HG03025 (cell line): ENCODE measurements at regions not wholly inside any gene's neighbourhood (a gene's known extent, or its start where the extent isn't known, plus 50 kb on each side); places are given as distances from the start of the nearest gene placed in this dataset.

Experiments
- ATAC-seq: cut with Tn5 transposase; IDR thresholded peaks from one replicate; pipeline ENCODE4 v1.9.1; 2021; ENCODE audit warnings: mild to moderate bottlenecking, moderate library complexity; ENCODE audit not compliant: unreplicated experiment, low FRiP score

DNA sequence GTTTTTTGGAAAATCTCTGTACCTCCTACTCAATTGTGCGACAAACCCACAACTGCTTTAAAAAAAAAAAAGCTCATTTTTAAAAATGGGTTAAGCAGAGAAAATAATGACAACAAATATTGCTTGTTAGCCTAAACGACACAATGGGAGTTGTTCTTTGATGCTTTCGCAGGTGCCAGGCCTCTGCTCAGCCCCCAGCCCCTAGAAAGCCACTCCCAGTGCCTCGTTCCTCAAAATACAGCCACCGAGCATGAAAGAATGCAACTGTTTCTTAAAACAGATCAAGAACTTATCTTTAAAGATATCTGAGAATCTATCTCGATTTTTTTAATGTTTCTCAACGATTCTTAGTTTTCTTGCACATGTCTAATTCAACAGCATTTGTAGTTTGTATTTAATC is 85.2 kb upstream of the PFKP start:
- no peak for ATAC-seq

DNA sequence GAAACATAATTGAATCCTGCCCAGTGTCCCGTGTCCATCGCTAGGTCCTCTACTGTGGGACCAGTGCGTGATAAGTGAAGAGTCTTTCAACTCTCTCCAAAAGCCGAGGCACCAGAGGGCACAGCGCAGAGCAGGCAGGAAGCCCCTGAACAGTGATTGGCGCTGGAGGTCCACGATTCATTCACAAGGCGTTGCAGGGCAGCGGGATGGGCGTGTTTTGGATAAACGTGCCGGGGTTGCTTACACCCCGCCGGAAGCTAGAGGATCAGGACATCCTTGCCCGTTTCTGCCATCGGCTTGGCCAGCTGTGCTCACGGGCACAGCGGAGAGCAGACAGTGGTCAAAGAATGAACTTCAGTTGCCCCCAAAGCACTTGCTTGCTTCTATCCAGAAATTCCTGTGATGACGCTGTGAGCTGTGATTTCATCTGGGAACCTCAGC is 86.0 kb upstream of the PFKP start:
- ATAC-seq = no peak

DNA sequence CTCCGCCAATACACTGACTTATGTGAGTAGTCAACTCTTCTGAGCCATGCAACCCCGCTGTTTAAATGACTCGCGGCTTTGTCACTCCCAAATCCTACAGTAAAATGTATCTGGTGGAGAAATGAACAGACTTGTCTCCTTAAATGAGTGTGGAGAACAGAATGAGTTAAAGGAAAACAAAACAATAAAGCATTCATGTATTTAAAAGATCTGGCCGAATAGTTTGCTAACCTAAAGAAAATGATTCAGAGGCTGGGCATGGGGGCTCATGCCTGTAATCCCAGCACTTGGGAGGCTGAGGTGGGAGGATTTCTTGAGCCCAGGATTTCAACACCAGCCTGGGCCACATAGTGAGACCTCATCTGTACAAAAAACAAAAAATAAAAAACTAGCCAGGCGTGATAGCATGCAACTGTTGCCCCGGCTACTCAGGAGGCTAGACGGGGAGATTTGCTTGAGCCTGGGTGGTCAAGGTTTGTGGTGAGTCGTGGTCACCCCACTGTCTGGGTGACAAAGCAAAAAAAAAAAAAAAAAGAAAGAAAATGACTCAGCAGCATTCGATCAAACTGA is 86.5 kb upstream of the PFKP start:
- ATAC-seq = no peak

DNA sequence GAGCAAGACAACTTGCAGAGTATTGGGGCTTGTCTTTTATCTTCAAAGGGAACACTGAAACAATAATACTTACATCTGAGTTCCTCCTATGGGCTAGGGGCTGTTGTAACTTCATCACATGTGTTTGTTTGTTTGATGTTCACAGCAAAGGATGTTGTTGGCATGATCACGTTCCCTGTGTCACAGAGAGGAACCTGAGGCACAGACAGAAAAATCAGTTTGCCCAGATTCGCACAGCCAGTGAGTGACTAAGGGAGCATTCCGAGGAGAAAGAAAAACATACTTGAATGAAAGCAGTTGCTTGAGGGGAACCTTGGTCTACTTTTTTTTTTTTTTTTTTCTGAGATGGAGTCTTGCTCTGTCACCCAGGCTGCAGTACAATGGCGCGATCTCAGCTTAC is 87.2 kb upstream of the PFKP start:
- no peak for ATAC-seq

- ATAC-seq = no peak
Observed at GRCh38 chr10:2979306-2979705, 88.0 kb upstream of the PFKP start.

GRCh38 chr10:2978574-2979273 is 88.6 kb upstream of the PFKP start:
- ATAC-seq = no peak

GRCh38 chr10:2978111-2978510 is 89.2 kb upstream of the PFKP start:
- no peak for ATAC-seq

DNA sequence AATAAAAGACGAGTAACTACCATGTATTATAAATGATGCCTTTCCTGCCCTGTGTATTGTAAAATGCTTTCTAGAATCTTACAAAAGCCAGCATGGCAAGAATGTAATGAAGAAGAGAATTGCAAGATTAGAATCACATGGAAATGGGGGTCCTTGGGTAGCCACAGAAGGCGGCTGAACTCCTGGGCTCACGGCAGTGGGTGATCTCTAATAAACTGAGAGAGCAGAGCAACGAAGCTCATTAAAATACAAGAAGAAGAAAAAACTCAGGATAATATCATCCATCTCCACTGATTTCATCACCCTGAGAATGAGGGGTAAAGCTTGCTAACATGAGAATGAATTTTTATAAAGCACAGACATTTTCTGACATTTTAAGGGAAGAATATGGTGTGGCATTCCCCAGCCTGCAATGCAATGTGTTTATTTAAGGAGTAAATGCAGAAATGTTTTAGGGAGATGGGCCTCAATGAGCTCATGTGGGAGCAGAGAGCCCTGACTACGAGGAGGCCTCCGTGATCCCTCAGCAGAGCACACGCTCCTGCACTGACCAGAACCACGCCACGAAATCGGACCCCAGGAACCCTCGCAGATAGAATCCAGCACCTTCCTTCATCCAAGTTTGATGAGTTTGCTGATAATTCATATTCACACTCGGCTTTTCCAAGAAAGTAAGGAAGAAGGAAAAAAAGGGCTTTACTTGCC is 92.7 kb upstream of the PFKP start:
- no peak for ATAC-seq

DNA sequence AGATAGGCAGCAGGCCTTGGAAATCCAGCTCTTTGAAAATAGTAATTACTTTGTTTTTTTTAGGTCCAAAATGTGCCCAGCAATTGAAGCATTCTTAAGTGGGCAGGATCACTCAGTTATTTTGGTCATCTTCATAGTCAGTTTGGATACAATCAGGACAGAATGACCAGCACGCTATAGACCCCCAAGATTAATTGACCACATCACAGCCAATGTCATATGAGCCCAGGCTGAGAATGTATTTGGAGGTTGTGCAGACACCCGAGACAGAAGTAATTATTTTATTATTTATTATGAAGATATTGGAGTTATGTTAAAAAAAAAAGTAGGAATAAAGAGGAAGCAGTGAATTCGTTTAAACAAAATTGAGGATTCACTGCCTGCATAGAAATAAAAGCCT is 93.3 kb upstream of the PFKP start:
- no peak for ATAC-seq

GRCh38 chr10:2972810-2973209 is 94.5 kb upstream of the PFKP start:
- ATAC-seq = no peak

DNA sequence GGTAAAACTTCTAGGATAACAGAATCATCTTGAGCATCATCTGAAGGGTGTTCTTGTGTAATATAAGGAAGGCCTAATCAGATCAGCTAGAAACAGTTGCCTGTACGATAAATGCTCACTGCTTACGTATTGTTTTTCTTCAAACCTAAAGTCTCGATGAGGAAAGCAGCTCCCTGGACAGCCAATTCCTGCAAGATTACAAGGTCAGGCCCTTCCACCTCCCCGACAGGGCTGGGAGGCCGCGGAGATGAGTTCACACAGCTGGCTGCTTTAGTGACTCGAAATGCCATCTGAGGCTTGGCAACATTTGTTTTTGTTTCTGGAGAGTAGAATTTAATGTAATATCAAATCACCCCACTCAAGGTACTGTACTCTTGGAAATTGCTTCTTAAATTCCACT is 95.1 kb upstream of the PFKP start:
- ATAC-seq = no peak

GRCh38 chr10:2970190-2970823 is 97.0 kb upstream of the PFKP start:
- no peak for ATAC-seq

DNA sequence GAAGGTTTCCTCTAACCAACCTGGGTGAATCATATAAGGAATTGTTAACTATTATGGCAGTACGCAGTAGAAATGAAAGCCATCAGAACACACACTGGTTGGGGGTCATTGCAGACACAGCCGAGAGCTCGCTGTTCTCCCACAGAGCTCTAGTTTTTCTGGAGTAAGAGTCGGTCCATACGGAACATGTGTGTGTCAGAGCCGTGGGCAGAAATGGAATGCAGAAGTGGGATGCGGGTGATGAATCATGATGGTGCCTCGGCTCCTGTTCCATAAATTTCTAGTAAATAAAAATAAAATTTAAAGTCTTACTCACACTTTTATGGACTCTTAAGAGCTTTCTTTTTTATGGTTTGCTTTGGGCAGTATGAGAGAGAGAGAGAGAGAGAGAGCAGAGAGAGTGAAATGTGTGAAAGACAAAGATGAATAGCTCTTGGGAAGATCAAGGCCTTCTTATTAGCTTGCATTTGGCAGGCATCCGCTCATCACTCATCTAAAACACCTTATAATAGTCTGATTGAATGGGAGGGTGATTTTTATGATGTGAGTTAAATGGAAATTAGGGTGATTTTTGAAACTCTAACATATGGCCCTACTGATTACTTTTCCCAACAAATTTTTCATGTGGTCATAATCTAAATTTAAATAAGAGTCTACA is 98.8 kb upstream of the PFKP start:
- no peak for ATAC-seq

DNA sequence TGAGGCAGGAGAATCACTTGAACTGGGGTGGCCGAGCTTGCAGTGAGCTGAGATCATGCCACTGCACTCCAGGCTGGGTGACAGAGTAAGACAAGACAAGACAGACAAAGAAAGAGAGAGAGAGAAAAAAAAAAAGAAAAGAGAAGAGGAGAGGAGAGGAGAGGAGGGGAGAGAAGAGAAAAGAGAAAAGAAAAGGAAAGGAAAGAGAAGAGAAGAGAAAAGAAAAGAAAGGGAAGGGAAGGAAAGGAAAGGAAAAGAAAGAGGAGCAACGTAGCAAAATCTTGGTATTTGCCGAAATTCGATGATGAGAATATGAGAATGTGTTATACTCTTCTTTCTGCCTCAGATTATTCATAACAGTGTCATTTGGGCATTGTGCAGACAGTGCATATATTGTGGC is 101.2 kb upstream of the PFKP start:
- no peak for ATAC-seq

GRCh38 chr10:2964632-2965296 is 102.6 kb upstream of the PFKP start:
- ATAC-seq = no peak

DNA sequence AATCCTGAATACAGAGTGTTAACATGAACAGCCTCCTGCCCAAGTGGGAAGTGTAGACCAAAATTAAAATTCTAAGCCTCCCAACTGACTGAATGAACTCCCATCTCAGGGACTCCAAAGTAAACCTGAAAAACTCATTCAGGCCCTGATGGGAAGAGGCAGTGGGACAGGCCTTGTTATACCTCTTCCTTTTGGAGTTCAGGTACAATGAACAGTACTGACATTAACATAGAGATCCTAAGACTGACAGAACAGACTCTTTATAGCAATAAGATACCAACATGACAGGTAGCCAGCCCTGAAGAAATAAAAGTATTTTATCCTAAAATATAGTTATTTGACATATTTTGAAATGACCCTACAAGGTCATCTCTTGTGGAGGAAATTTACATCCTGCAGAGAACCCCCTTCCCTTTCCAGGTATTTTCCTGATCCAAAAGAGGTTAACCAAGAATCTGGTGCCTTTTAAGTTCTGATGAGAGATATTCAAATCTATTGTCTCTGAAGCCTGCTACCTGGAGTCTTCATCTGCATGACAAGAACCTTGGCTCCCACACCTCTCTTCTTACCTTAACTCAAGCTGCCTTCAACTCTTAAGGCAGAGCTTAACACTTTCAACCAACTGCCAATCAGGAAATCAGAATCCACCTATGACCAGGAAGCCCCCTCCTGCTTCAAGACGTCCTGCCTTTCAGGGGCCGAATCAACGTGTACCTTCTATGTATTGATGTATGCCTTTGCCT is 103.3 kb upstream of the PFKP start:
- no peak for ATAC-seq

- no peak for ATAC-seq
Observed at GRCh38 chr10:2962194-2962593, 105.2 kb upstream of the PFKP start.

DNA sequence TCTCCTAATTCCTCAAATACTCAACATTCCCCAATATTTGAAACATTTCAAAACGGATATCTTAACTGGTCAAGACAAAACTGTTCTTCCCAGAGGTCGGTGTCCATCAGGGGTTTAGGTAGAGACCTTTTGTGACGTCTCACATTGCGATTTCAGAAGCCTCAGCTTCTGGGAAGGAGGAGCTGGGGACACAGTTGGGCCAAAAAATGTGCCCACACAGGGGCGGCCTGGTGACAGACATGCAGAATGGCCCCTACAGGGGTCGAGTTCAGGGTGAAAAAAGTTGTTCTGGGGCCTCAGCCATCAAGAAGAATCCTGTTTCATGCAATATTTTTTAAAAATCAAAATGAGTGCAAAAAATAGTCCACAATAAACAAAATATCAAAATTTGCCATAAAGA is 108.7 kb upstream of the PFKP start:
- ATAC-seq = no peak

GRCh38 chr10:2957785-2958184 is 109.6 kb upstream of the PFKP start:
- ATAC-seq = no peak

GRCh38 chr10:2955064-2955463 is 112.3 kb upstream of the PFKP start:
- ATAC-seq = no peak
